ENCODE measurements at regions not wholly inside any gene's neighbourhood (a gene's known extent, or its start where the extent isn't known, plus 50 kb on each side); places are given as distances from the start of the nearest gene placed in this dataset.

DNA sequence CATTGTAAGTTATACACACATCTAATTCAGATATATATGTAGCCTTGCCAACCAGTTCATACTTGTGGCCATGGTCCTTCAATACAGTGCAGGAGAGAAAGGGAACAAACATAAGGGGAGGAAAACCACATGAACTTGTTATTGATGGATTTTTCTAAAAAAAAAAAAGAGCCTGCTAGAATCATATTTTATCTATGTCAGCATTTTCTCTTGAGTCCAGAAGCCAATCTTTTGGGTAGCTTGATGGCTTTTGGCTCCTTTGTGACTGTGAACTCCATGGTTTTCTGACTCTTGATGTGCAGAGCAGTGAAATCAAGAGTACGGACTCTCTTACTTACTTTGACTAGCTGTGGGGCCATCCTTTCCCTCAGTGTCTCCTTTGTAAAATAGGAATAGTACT is 197.4 kb upstream of the DPH6 start:
- ATAC-seq: no peak
- TF ChIP-seq, protein P1, sequence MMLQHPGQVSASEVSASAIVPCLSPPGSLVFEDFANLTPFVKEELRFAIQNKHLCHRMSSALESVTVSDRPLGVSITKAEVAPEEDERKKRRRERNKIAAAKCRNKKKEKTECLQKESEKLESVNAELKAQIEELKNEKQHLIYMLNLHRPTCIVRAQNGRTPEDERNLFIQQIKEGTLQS (IDR thresholded peaks at IDR 0.05): no peak
- TF ChIP-seq SRF (IDR thresholded peaks at IDR 0.05; ENCODE audit: low read depth) (no peak), ZFX (IDR thresholded peaks at IDR 0.05) (no peak), FOSL1 (IDR thresholded peaks at IDR 0.05; ENCODE audit: low read depth) (no peak)
- Histone ChIP-seq H3K4me2 (ENCODE audit: low read length) (no peak overlapping the region), H3K36me3 (ENCODE audit: control insufficient read depth in 1 of 2, insufficient read depth in 2 of 2, low read length in 2 of 2) (no peaks in the 10 kb centered on the region), H2AFZ (ENCODE audit: low read depth, low read length, poor library complexity, severe bottlenecking) (no peak overlapping the region), H3K79me2 (ENCODE audit: insufficient read depth, low read length) (no peaks in the 10 kb centered on the region), H3K27me3 (ENCODE audit: insufficient read depth, low read length) (no peaks in the 10 kb centered on the region), H3K4me1 (ENCODE audit: control insufficient read depth in 1 of 2, insufficient read depth in 2 of 2, low read length in 2 of 2) (peaks cover 3 to 6% of the 10 kb centered on the region in 2 experiments; a peak in 3 of 4 replicates), H4K20me1 (ENCODE audit: insufficient read depth) (no peaks in the 10 kb centered on the region), H3K9me3 (ENCODE audit: control insufficient read depth in 1 of 2, insufficient read depth in 1 of 2, low read depth in 1 of 2, low read length in 2 of 2) (no peaks in the 10 kb centered on the region), H3K9me2 (ENCODE audit: insufficient read depth) (no peaks in the 10 kb centered on the region; the same call in 1 of the 2 replicates), H3K4me3 (replicated peaks in 1 of 2; ENCODE audit: low read depth in 1 of 2, low read length in 2 of 2) (no peak overlapping the region), H3K9ac (ENCODE audit: low read length) (no peak overlapping the region), H3K27ac (ENCODE audit: low read depth, low read length) (no peak overlapping the region)
- POLR2A ChIA-PET: no interaction called here
- CTCF ChIA-PET: no interaction called here
- intact Hi-C loops (cut with micrococcal nuclease): no loop called here
- DNase-seq (ENCODE audit: low read depth, low spot score): no peak
- no TSS peak for BruUV-seq (replicated peaks)
- RAD21 ChIA-PET (ENCODE audit: low non-redundant PET in 1 of 2, low total read pairs in 2 of 2, uncharacterized antibody in 2 of 2, unreplicated experiment in 2 of 2): no interaction called here

DNA sequence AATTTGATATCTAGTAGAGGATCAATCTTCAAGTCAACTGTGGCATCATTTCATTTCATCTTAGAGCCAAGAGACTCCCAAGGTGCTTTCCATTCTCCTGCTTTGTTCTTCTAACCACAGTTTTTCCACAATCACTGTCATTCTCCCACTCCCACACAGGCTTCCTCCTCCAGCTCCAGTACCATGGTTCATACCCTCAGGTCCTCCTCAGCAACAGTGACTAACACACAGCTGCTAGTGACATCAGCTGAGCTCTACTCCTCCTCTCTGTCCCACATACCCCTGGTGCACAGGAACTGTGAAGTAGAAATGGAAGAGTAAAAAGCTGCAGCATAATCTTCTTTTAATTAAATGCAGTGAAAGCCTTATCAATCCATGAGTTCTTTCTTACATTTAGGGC is 200.2 kb upstream of the DPH6 start:
- no peaks in the 10 kb centered on the region; the same call in 1 of the 2 replicates for H3K9me2 ChIP-seq (ENCODE audit: insufficient read depth)
- BruUV-seq (replicated peaks): no TSS peak
- TF ChIP-seq FOSL1 (IDR thresholded peaks at IDR 0.05; ENCODE audit: low read depth): no peak
- no peak overlapping the region for H3K4me3 ChIP-seq (replicated peaks in 1 of 2; ENCODE audit: low read depth in 1 of 2, low read length in 2 of 2)
- POLR2A ChIA-PET: no interaction called here
- H3K27me3 ChIP-seq (ENCODE audit: insufficient read depth, low read length): no peaks in the 10 kb centered on the region
- H4K20me1 ChIP-seq (ENCODE audit: insufficient read depth): no peaks in the 10 kb centered on the region
- H2AFZ ChIP-seq (ENCODE audit: low read depth, low read length, poor library complexity, severe bottlenecking): no peak overlapping the region
- no peaks in the 10 kb centered on the region for H3K36me3 ChIP-seq (ENCODE audit: control insufficient read depth in 1 of 2, insufficient read depth in 2 of 2, low read length in 2 of 2)
- CTCF ChIA-PET: no interaction called here
- DNase-seq (ENCODE audit: low read depth, low spot score): no peak
- H3K79me2 ChIP-seq (ENCODE audit: insufficient read depth, low read length): no peaks in the 10 kb centered on the region
- no peak overlapping the region for H3K9ac ChIP-seq (ENCODE audit: low read length)
- no peaks in the 10 kb centered on the region for H3K4me1 ChIP-seq (ENCODE audit: control insufficient read depth in 1 of 2, insufficient read depth in 2 of 2, low read length in 2 of 2)
- RAD21 ChIA-PET (ENCODE audit: low non-redundant PET in 1 of 2, low total read pairs in 2 of 2, uncharacterized antibody in 2 of 2, unreplicated experiment in 2 of 2): no interaction called here
- H3K4me2 ChIP-seq (ENCODE audit: low read length): no peak overlapping the region
- intact Hi-C loops (cut with micrococcal nuclease): no loop called here
- no peak for ATAC-seq
- no peak overlapping the region for H3K27ac ChIP-seq (ENCODE audit: low read depth, low read length)
- no peaks in the 10 kb centered on the region for H3K9me3 ChIP-seq (ENCODE audit: control insufficient read depth in 1 of 2, insufficient read depth in 1 of 2, low read depth in 1 of 2, low read length in 2 of 2)

DNA sequence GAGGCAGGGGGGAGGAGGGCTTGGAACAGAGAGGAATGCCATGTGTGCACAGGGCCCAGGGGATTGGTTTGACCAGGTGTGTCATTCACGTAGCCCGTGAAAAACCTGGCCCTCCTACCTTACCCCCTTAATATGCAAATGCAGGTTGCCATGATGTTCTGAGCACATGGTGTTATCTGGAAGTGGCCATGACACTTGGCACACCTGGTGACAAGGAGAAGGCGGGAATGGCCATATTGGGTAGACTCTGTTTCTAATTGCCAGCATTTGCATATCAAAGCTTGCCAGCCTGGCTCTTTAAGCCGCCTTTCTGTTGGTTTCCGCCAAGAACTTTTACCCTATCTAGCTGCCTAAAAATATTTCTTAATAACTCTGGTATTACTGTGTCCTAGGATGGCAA is 202.1 kb upstream of the DPH6 start:
- no peaks in the 10 kb centered on the region for H3K79me2 ChIP-seq (ENCODE audit: insufficient read depth, low read length)
- RAD21 ChIA-PET (ENCODE audit: low non-redundant PET in 1 of 2, low total read pairs in 2 of 2, uncharacterized antibody in 2 of 2, unreplicated experiment in 2 of 2): no interaction called here
- no TSS peak for BruUV-seq (replicated peaks)
- no peak overlapping the region for H3K4me2 ChIP-seq (ENCODE audit: low read length)
- TF ChIP-seq CBX3 (IDR thresholded peaks at IDR 0.05; ENCODE audit: low read depth): no peak
- no peak for TF ChIP-seq POLR2A (IDR thresholded peaks at IDR 0.05; ENCODE audit: borderline replicate concordance, extremely low read depth, insufficient read depth, insufficient read length)
- TF ChIP-seq, protein P2, sequence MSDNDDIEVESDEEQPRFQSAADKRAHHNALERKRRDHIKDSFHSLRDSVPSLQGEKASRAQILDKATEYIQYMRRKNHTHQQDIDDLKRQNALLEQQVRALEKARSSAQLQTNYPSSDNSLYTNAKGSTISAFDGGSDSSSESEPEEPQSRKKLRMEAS (IDR thresholded peaks at IDR 0.05): no peak
- intact Hi-C loops (cut with micrococcal nuclease): no loop called here
- POLR2A ChIA-PET: no interaction called here
- H3K9me3 ChIP-seq (ENCODE audit: control insufficient read depth in 1 of 2, insufficient read depth in 1 of 2, low read depth in 1 of 2, low read length in 2 of 2): no peaks in the 10 kb centered on the region
- no peaks in the 10 kb centered on the region for H3K36me3 ChIP-seq (ENCODE audit: control insufficient read depth in 1 of 2, insufficient read depth in 2 of 2, low read length in 2 of 2)
- no peaks in the 10 kb centered on the region; the same call in 1 of the 2 replicates for H3K9me2 ChIP-seq (ENCODE audit: insufficient read depth)
- H2AFZ ChIP-seq (ENCODE audit: low read depth, low read length, poor library complexity, severe bottlenecking): no peak overlapping the region
- no peak overlapping the region for H3K4me3 ChIP-seq (replicated peaks in 1 of 2; ENCODE audit: low read depth in 1 of 2, low read length in 2 of 2)
- no peak overlapping the region for H3K27ac ChIP-seq (ENCODE audit: low read depth, low read length)
- no peak overlapping the region for H3K9ac ChIP-seq (ENCODE audit: low read length)
- peaks cover 0 to 6% of the 10 kb centered on the region in 2 experiments; a peak in 2 of 4 replicates for H3K4me1 ChIP-seq (ENCODE audit: control insufficient read depth in 1 of 2, insufficient read depth in 2 of 2, low read length in 2 of 2)
- CTCF ChIA-PET: no interaction called here
- ATAC-seq: no peak
- no peaks in the 10 kb centered on the region for H3K27me3 ChIP-seq (ENCODE audit: insufficient read depth, low read length)
- no peaks in the 10 kb centered on the region for H4K20me1 ChIP-seq (ENCODE audit: insufficient read depth)
- no peak for DNase-seq (ENCODE audit: low read depth, low spot score)

All from HCT116 (cell line).